K562 (cell line): ENCODE measurements at regions not wholly inside any gene's neighbourhood (a gene's known extent, or its start where the extent isn't known, plus 50 kb on each side); places are given as distances from the start of the nearest gene placed in this dataset.

Experiments
- ATAC-seq: fragments of 200-7000 bp; cut with Tn5 transposase; 3 replicates; pipeline ENCODE4 v1.9.1; 2020; ENCODE audit warnings: moderate library complexity
- BruUV-seq: library from RNA; stranded (reverse); fragments of 400-500 nt; replicated peaks from 2 replicates; lab custom pipeline; 2021; lab: Mats Ljungman, UMichigan
- CTCF ChIA-PET: fragments of 300-600 bp; formaldehyde crosslinking; extraction: SDS; loops from one replicate; lab custom pipeline; 2021; ENCODE audit warnings: low intra/inter-chr PET ratio; lab: Yijun Ruan, JAX
- POLR2A ChIA-PET: fragments of 300-600, 350-650 bp; sonication (Branson Sonifier 250); formaldehyde crosslinking; extraction: SDS; loops from one replicate; lab custom pipeline; 2021; ENCODE audit warnings: antibody characterized with exemption, inconsistent platforms; lab: Yijun Ruan, JAX
- DNase-seq, 4 experiments: peaks; one replicate each; pipeline versions ENCODE4 v3.0.0 to v3.0.0-alpha.2; 2011 to 2018; ENCODE audit warnings: low spot score in 3 of 4, mixed read lengths in 3 of 4; ENCODE audit errors: extremely low read depth in 1 of 4
- FAIRE-seq: peaks from 2 replicates; lab custom pipeline; 2011; peaks lifted over from hg19 to GRCh38; lab: Jason Lieb, UNC
- H2AFZ ChIP-seq: 2 replicates; pipeline ENCODE4 v1.6.0; 2011; ENCODE audit warnings: low read depth, low read length, control low read depth, inconsistent platforms
- H3K27ac ChIP-seq: fragments of 200-600 bp; 3 replicates; pipeline ENCODE4 v1.8.0; 2011; ENCODE audit warnings: low read depth, mild to moderate bottlenecking, control low read depth, inconsistent platforms, low read length, moderate library complexity, mixed read lengths; ENCODE audit errors: extremely low read depth
- H3K27me3 ChIP-seq, 2 experiments: fragments of 300-600 bp in 1 of 2; 2 replicates in 1 of 2; 3 replicates in 1 of 2; pipeline versions ENCODE4 v1.6.0 to v1.8.0; 2011; ENCODE audit warnings: inconsistent platforms in 2 of 2, low read length in 2 of 2, mild to moderate bottlenecking in 1 of 2, mixed read lengths in 1 of 2, moderate library complexity in 1 of 2; ENCODE audit not compliant: control insufficient read depth in 2 of 2, insufficient read depth in 2 of 2
- H3K36me3 ChIP-seq: fragments of 300-600 bp; 3 replicates; pipeline ENCODE4 v1.8.0; 2011; ENCODE audit warnings: mild to moderate bottlenecking, low read length, inconsistent platforms; ENCODE audit not compliant: control insufficient read depth, insufficient read depth
- H3K4me1 ChIP-seq, 2 experiments: fragments of 200-600 bp in 1 of 2; replicated peaks in 1 of 2; 2 replicates in 1 of 2; 3 replicates in 1 of 2; pipeline versions ENCODE4 v1.5.1 to v1.8.0; 2011; ENCODE audit warnings: inconsistent platforms in 2 of 2, low read length in 2 of 2, mild to moderate bottlenecking in 1 of 2, mixed read lengths in 1 of 2, moderate library complexity in 1 of 2; ENCODE audit not compliant: control insufficient read depth in 2 of 2, insufficient read depth in 2 of 2
- H3K4me2 ChIP-seq: 2 replicates; pipeline ENCODE4 v1.6.1; 2011; ENCODE audit warnings: low read length, control low read depth, inconsistent platforms, mixed read lengths; ENCODE audit not compliant: insufficient read depth
- H3K4me3 ChIP-seq: fragments of 200-600 bp; sonication (generic), shearing (Covaris generic); 2 replicates; pipeline ENCODE4 v1.5.1; 2016; ENCODE audit warnings: control low read depth, inconsistent platforms
- H3K79me2 ChIP-seq: fragments of 200-600 bp; 3 replicates; pipeline ENCODE4 v1.8.0; 2011; ENCODE audit warnings: low read length, inconsistent platforms; ENCODE audit not compliant: control insufficient read depth, insufficient read depth
- H3K9ac ChIP-seq, 2 experiments: 2 replicates each; pipeline versions ENCODE4 v1.6.0 to v1.6.1; 2011; ENCODE audit warnings: low read depth in 2 of 2, low read length in 2 of 2, control low read depth in 1 of 2, inconsistent platforms in 1 of 2, mild to moderate bottlenecking in 1 of 2, mixed read lengths in 1 of 2; ENCODE audit not compliant: insufficient read depth in 1 of 2
- H3K9me1 ChIP-seq: one replicate; pipeline ENCODE4 v1.6.0; 2011; ENCODE audit warnings: inconsistent platforms, mild to moderate bottlenecking, low read length, moderate library complexity; ENCODE audit not compliant: control insufficient read depth, insufficient read depth
- H3K9me3 ChIP-seq: replicated peaks from 2 replicates; pipeline ENCODE4 v1.5.1; 2011; ENCODE audit warnings: low read depth, low read length, inconsistent platforms; ENCODE audit not compliant: control insufficient read depth, insufficient read depth
- H4K20me1 ChIP-seq: replicated peaks from 2 replicates; pipeline ENCODE4 v1.6.1; 2011; ENCODE audit warnings: low read length, inconsistent platforms, mixed read lengths; ENCODE audit not compliant: control insufficient read depth, insufficient read depth
- ATF7 ChIP-seq: fragments of 450-650 bp; IDR thresholded peaks from 2 replicates; pipeline ENCODE4 v1.7.1; 2014; ENCODE audit warnings: mild to moderate bottlenecking, moderate library complexity
- BHLHE40 ChIP-seq: IDR thresholded peaks from 2 replicates; pipeline ENCODE4 v1.6.1; 2011; ENCODE audit warnings: low read length, improper control_type of control experiment
- CEBPB ChIP-seq: fragments of 450-650 bp; IDR thresholded peaks from 2 replicates; pipeline ENCODE4 v1.6.1; 2016; ENCODE audit warnings: missing genetic modification characterization, missing compliant biosample characterization
- CLOCK ChIP-seq: fragments of 250-450 bp; sonication (Bioruptor Pico); IDR thresholded peaks from 2 replicates; pipeline ENCODE4 v1.4.0; 2020; ENCODE audit warnings: mild to moderate bottlenecking, moderate library complexity, borderline replicate concordance
- DACH1 ChIP-seq: fragments of 450-650 bp; IDR thresholded peaks from 2 replicates; pipeline ENCODE4 v1.6.1; 2018; ENCODE audit not compliant: partially characterized antibody
- HES1 ChIP-seq: fragments of 450-650 bp; IDR thresholded peaks from 2 replicates; pipeline ENCODE4 v1.6.1; 2016; ENCODE audit warnings: low read depth, mild to moderate bottlenecking, moderate library complexity
- IRF9 ChIP-seq: fragments of 450-650 bp; IDR thresholded peaks from 2 replicates; pipeline ENCODE4 v1.6.1; 2016; ENCODE audit warnings: missing biosample characterization, missing genetic modification characterization
- U2AF1 ChIP-seq: fragments of 200-400 bp; formaldehyde crosslinking; optimal IDR thresholded peaks from 2 replicates; pipeline ENCODE3; 2017; ENCODE audit warnings: mild to moderate bottlenecking, low read depth, low read length, moderate library complexity
- ZNF318 ChIP-seq, 2 experiments: fragments of 450-650 bp; IDR thresholded peaks; 2 replicates each; pipeline ENCODE4 v1.6.1; 2016; ENCODE audit warnings: mild to moderate bottlenecking in 2 of 2, borderline replicate concordance in 1 of 2, low read depth in 1 of 2, moderate library complexity in 1 of 2
- in situ Hi-C: fragments of 300-500 bp; cut with MboI; formaldehyde crosslinking; loops from 4 replicates; pipeline ENCODE4 v1.15.0; 2018; ENCODE audit warnings: inconsistent platforms, mixed read lengths
- intact Hi-C: fragments of 100-400 bp; cut with micrococcal nuclease; formaldehyde crosslinking; loops from 2 replicates; pipeline ENCODE4 v1.14.2; 2022

- Histone ChIP-seq H3K36me3 (no peaks in the 10 kb centered on the region), H4K20me1 (no peaks in the 10 kb centered on the region), H2AFZ (no peak overlapping the region), H3K4me2 (no peak overlapping the region), H3K27me3 (no peaks in the 10 kb centered on the region), H3K9me3 (no peaks in the 10 kb centered on the region), H3K4me1 (no peaks in the 10 kb centered on the region), H3K4me3 (no peak overlapping the region), H3K79me2 (no peaks in the 10 kb centered on the region), H3K27ac (no peak overlapping the region), H3K9ac (no peak overlapping the region), H3K9me1 (no peaks in the 10 kb centered on the region)
- no peak for DNase-seq
- intact Hi-C loops (no loop called here), in situ Hi-C loops (no loop called here)
- BruUV-seq: no TSS peak
- no peak for FAIRE-seq
- no peak for ATAC-seq
- POLR2A ChIA-PET: no interaction called here
- TF ChIP-seq BHLHE40 (no peak), CEBPB (tag) (no peak), CLOCK (no peak), HES1 (no peak), DACH1 (no peak), IRF9 (tag) (no peak), ZNF318 (IDR thresholded peaks at IDR 0.05; ENCODE audit: borderline replicate concordance in 1 of 2, low read depth in 1 of 2) (no peak), ATF7 (no peak), U2AF1 (no peak)
- CTCF ChIA-PET: no interaction called here
Observed at GRCh38 chr3:153658136-153658535, 463.1 kb upstream of the ARHGEF26 start.
